Neural progenitor cell (in vitro differentiated cells): ENCODE measurements at regions not wholly inside any gene's neighbourhood (a gene's known extent, or its start where the extent isn't known, plus 50 kb on each side); places are given as distances from the start of the nearest gene placed in this dataset.

Experiments used
- DNase-seq: peaks from one replicate; pipeline ENCODE4 v3.0.0-alpha.2; 2016; ENCODE audit warnings: low spot score
- H2AFZ ChIP-seq: fragments of 200-600 bp; sonication (generic); replicated peaks from 2 replicates; pipeline ENCODE4 v1.6.1; 2016; ENCODE audit warnings: antibody characterized with exemption
- H3F3A ChIP-seq: fragments of 200-600 bp; sonication (generic); 2 replicates; pipeline ENCODE4 v1.6.1; 2016; ENCODE audit warnings: antibody characterized with exemption, low read depth
- H3K27ac ChIP-seq: fragments of 200-600 bp; sonication (generic); 2 replicates; pipeline ENCODE4 v1.5.1; 2016; ENCODE audit warnings: mild to moderate bottlenecking
- H3K27me3 ChIP-seq: fragments of 200-600 bp; sonication (generic); 2 replicates; pipeline ENCODE4 v1.6.1; 2016; ENCODE audit warnings: mild to moderate bottlenecking, moderate library complexity
- H3K36me3 ChIP-seq: fragments of 200-600 bp; sonication (generic); 2 replicates; pipeline ENCODE4 v1.5.1; 2016
- H3K4me1 ChIP-seq: fragments of 200-600 bp; sonication (generic); 2 replicates; pipeline ENCODE4 v1.6.1; 2016; ENCODE audit warnings: mixed run types
- H3K4me2 ChIP-seq: fragments of 200-600 bp; sonication (generic); 2 replicates; pipeline ENCODE4 v1.6.1; 2016
- H3K4me3 ChIP-seq: fragments of 200-600 bp; sonication (generic); 2 replicates; pipeline ENCODE4 v1.5.1; 2016
- H3K79me2 ChIP-seq: fragments of 200-600 bp; sonication (generic); 2 replicates; pipeline ENCODE4 v1.6.1; 2016; ENCODE audit warnings: low read depth
- H3K9ac ChIP-seq: fragments of 200-600 bp; sonication (generic); 2 replicates; pipeline ENCODE4 v1.6.1; 2016
- H3K9me3 ChIP-seq: fragments of 200-600 bp; sonication (generic); 2 replicates; pipeline ENCODE4 v1.5.1; 2016; ENCODE audit warnings: low read depth
- H4K20me1 ChIP-seq: fragments of 200-600 bp; sonication (generic); 2 replicates; pipeline ENCODE4 v1.6.1; 2016; ENCODE audit warnings: low read depth
- H3K27ac Mint-ChIP-seq: 3 replicates; pipeline ENCODE4 v1.8.0; 2021; ENCODE audit warnings: mixed read lengths
- H3K27me3 Mint-ChIP-seq: 2 replicates; pipeline ENCODE4 v1.8.0; 2022; ENCODE audit warnings: low read depth, mild to moderate bottlenecking, inconsistent platforms, moderate library complexity, mixed read lengths; ENCODE audit not compliant: insufficient read depth
- H3K36me3 Mint-ChIP-seq: 3 replicates; pipeline ENCODE4 v1.8.0; 2021; ENCODE audit warnings: mixed read lengths
- H3K4me1 Mint-ChIP-seq: 3 replicates; pipeline ENCODE4 v1.8.0; 2021; ENCODE audit warnings: mixed read lengths
- H3K4me3 Mint-ChIP-seq: 3 replicates; pipeline ENCODE4 v1.8.0; 2021; ENCODE audit warnings: mild to moderate bottlenecking, moderate library complexity, mixed read lengths
- H3K9me3 Mint-ChIP-seq: 3 replicates; pipeline ENCODE4 v1.8.0; 2020; ENCODE audit warnings: mixed read lengths
- CTCF ChIP-seq: fragments of 200-600 bp; sonication (generic); IDR thresholded peaks from 2 replicates; pipeline ENCODE4 v1.5.1; 2017; ENCODE audit warnings: antibody characterized with exemption, mild to moderate bottlenecking
- EZH2 ChIP-seq: fragments of 200-600 bp; sonication (generic); IDR thresholded peaks from 2 replicates; pipeline ENCODE4 v1.6.1; 2017; ENCODE audit warnings: antibody characterized with exemption, mild to moderate bottlenecking, moderate library complexity
- EZH2phosphoT487 ChIP-seq: fragments of 200-600 bp; sonication (generic); IDR thresholded peaks from 2 replicates; pipeline ENCODE4 v1.6.1; 2017; ENCODE audit warnings: antibody characterized with exemption

DNA sequence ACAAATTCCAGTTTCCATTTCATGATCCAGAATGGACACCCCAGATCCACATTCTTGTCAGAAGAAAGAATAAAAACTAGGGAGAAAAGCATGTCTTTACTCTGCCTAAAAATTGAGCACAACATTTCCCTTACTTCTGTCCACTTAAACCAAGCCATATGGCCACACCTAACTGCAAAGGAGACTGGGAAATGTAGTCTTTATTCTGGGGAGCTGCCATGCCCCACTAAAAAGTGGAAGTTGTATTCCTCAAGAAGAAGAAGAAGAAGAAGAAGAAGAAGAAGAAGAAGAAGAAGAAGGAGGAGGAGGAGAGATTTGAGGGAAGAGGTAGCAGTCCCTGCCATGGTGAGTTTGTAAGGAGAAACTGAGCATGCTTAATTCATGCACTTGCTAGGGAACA, 84.5 kb downstream of the GPR65 start:
- Histone ChIP-seq H3F3A (no peaks in the 10 kb centered on the region), H3K4me3 (no peak overlapping the region), H4K20me1 (no peaks in the 10 kb centered on the region), H3K79me2 (no peaks in the 10 kb centered on the region), H3K36me3 (no peaks in the 10 kb centered on the region), H2AFZ (peak overlapping the region; percentile 3), H3K4me2 (no peak overlapping the region), H3K27me3 (no peaks in the 10 kb centered on the region), H3K4me1 (no peaks in the 10 kb centered on the region), H3K9ac (no peak overlapping the region), H3K27ac (no peak overlapping the region), H3K9me3 (no peaks in the 10 kb centered on the region)
- Mint-ChIP-seq H3K4me3 (no peak overlapping the region), H3K4me1 (no peaks in the 10 kb centered on the region), H3K27ac (no peak overlapping the region), H3K9me3 (no peaks in the 10 kb centered on the region), H3K36me3 (no peaks in the 10 kb centered on the region), H3K27me3 (no peaks in the 10 kb centered on the region)
- no peak for TF ChIP-seq CTCF
- no peak for TF ChIP-seq EZH2
- TF ChIP-seq EZH2phosphoT487 = no peak
- no peak for DNase-seq

GRCh38 chr14:88092529-88092928, 87.6 kb downstream of the GPR65 start:
- no peak overlapping the region for H3K4me3 Mint-ChIP-seq
- no peak overlapping the region for H3K27ac ChIP-seq
- H3F3A ChIP-seq = no peaks in the 10 kb centered on the region
- DNase-seq = no peak
- no peaks in the 10 kb centered on the region for H3K36me3 ChIP-seq
- H3K4me1 Mint-ChIP-seq = no peaks in the 10 kb centered on the region
- no peaks in the 10 kb centered on the region for H4K20me1 ChIP-seq
- no peak overlapping the region for H3K27ac Mint-ChIP-seq
- no peak overlapping the region for H3K4me3 ChIP-seq
- H3K27me3 Mint-ChIP-seq = no peaks in the 10 kb centered on the region
- TF ChIP-seq EZH2phosphoT487 (no peak), EZH2 (no peak), CTCF (no peak)
- H3K4me1 ChIP-seq = no peaks in the 10 kb centered on the region
- H2AFZ ChIP-seq = no peak overlapping the region
- no peak overlapping the region for H3K4me2 ChIP-seq
- H3K79me2 ChIP-seq = no peaks in the 10 kb centered on the region
- H3K36me3 Mint-ChIP-seq = no peaks in the 10 kb centered on the region
- no peak overlapping the region for H3K9ac ChIP-seq
- no peaks in the 10 kb centered on the region for H3K9me3 ChIP-seq
- H3K9me3 Mint-ChIP-seq = no peaks in the 10 kb centered on the region
- no peaks in the 10 kb centered on the region for H3K27me3 ChIP-seq

- H3K4me2 ChIP-seq = no peak overlapping the region
- Mint-ChIP-seq H3K27ac (no peak overlapping the region), H3K9me3 (no peaks in the 10 kb centered on the region), H3K4me3 (no peak overlapping the region), H3K27me3 (no peaks in the 10 kb centered on the region), H3K4me1 (no peaks in the 10 kb centered on the region), H3K36me3 (no peaks in the 10 kb centered on the region)
- H3K9ac ChIP-seq = no peak overlapping the region
- no peaks in the 10 kb centered on the region for H3F3A ChIP-seq
- H2AFZ ChIP-seq = no peak overlapping the region
- no peak overlapping the region for H3K4me3 ChIP-seq
- no peaks in the 10 kb centered on the region for H4K20me1 ChIP-seq
- H3K4me1 ChIP-seq = no peaks in the 10 kb centered on the region
- no peaks in the 10 kb centered on the region for H3K9me3 ChIP-seq
- no peak overlapping the region for H3K27ac ChIP-seq
- H3K79me2 ChIP-seq = no peaks in the 10 kb centered on the region
- no peaks in the 10 kb centered on the region for H3K27me3 ChIP-seq
- DNase-seq = no peak
- TF ChIP-seq EZH2 (no peak), CTCF (no peak), EZH2phosphoT487 (no peak)
- no peaks in the 10 kb centered on the region for H3K36me3 ChIP-seq
Measured at GRCh38 chr14:88095791-88096190, 90.9 kb downstream of the GPR65 start.

DNA sequence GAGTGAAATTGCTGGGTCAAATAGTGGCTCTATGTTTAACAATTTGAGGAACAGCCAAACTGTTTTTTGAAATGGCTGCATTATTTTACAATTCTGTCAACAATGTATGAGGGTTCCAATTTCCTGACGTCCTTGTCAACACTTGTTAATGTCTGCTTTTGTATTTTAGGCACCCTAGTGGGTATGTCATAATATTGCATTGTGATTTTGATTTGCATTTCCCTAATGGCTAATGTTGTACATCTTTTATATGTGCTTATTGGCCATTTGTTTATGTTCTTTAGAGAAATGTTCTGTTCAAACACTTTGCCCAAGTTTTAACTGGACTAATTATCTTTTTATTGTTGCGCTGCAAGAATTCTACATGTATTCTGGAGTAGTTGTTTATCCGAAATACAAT, 93.2 kb downstream of the GPR65 start:
- no peak overlapping the region for H2AFZ ChIP-seq
- no peaks in the 10 kb centered on the region for H3K4me1 ChIP-seq
- no peak overlapping the region for H3K27ac ChIP-seq
- H3K27me3 Mint-ChIP-seq = no peaks in the 10 kb centered on the region
- H3K4me2 ChIP-seq = no peak overlapping the region
- no peak for DNase-seq
- H3K4me3 ChIP-seq = no peak overlapping the region
- no peak overlapping the region for H3K4me3 Mint-ChIP-seq
- no peak overlapping the region for H3K27ac Mint-ChIP-seq
- H3K9me3 ChIP-seq = no peaks in the 10 kb centered on the region
- H3K9ac ChIP-seq = no peak overlapping the region
- no peaks in the 10 kb centered on the region for H4K20me1 ChIP-seq
- no peaks in the 10 kb centered on the region for H3K79me2 ChIP-seq
- H3F3A ChIP-seq = no peaks in the 10 kb centered on the region
- H3K4me1 Mint-ChIP-seq = no peaks in the 10 kb centered on the region
- no peak for TF ChIP-seq EZH2phosphoT487
- TF ChIP-seq CTCF = no peak
- no peak for TF ChIP-seq EZH2
- no peaks in the 10 kb centered on the region for H3K36me3 Mint-ChIP-seq
- H3K36me3 ChIP-seq = no peaks in the 10 kb centered on the region
- no peaks in the 10 kb centered on the region for H3K27me3 ChIP-seq
- H3K9me3 Mint-ChIP-seq = no peaks in the 10 kb centered on the region
